ENCODE measurements at regions not wholly inside any gene's neighbourhood (a gene's known extent, or its start where the extent isn't known, plus 50 kb on each side); places are given as distances from the start of the nearest gene placed in this dataset.
"Not testable (repeated sequence)": the region's sequence is repeated elsewhere in the genome, so short reads cannot be mapped to it uniquely, and the experiment has no call there.

DNA sequence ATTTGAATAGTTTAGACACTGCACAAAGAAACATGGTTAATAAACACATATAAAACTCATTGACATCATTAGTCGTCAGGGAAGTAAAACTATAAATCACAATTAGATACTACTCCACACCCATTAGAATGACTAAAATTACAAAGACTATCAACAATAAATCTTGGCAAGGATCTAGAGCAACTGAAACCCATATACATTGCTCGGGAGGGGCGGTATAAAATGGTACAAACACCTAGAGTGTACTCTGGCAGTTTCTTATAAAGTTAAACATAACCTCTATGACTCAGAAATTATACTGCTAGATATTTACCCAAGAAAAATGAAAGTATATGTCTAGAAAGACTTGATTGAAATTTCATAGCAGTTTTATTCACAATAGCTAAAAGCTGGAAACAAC, 434.2 kb downstream of the RWDD3 start:
- DNase-seq (ENCODE audit: low read depth in 2 of 2) = no peak

DNA sequence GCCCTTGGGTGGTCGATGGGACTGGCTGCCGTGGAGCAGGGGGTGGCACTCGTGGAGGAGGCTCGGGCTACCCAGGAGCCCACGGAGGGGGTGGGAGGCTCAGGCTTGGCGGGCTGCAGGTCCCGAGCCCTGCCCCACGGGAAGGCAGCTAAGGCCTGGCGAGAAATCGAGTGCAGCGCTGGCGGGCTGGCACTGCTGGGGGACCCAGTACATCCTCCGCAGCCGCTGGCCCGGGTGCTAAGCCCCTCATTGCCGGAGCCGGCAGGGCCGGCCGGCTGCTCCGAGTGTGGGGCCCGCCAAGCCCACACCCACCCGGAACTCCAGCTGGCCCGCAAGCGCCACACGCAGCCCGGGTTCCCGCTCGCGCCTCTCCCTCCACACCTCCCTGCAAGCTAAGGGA, 435.6 kb downstream of the RWDD3 start:
- not testable (repeated sequence) for DNase-seq (ENCODE audit: low read depth in 2 of 2)

DNA sequence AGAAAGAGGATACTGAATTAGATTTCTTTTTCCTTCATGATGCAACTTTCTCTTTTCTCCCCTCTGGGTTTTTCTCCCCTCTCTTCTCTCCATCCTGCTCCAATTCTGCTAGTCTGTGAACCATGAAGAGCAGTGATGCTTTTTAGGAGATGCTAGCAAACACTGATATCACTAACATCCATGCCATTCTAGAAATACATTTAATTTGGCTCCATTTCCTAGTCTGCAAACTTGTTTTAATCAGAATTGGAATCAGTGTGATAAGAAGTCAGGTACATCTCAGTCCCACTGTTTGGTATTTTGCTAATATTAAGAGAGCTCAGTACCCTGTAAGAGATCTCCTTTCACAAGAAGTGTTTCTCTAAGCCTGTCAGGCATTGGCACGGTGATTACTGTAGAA, 437.1 kb downstream of the RWDD3 start:
- no peak for DNase-seq (ENCODE audit: low read depth in 2 of 2)

DNA sequence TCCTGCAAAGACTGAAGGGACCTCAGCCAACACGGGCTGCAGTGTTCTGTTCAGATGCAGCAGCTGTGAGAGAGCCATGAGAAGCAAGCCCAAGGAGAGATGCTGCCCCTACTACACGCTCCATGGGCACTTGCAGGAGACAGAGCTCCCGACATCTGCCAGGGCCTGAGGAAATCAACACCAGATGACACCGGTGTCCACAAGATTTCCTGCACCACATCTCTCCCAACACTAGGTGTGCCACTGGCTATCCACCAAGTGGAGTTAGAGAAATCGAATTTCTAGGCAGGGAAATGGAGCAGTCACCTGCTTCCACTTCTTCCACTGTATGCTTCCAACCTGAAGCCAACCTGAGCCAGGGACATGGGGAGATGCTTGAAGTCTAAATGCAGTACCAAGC, 445.3 kb downstream of the RWDD3 start:
- DNase-seq (ENCODE audit: low read depth in 2 of 2) = no peak

DNA sequence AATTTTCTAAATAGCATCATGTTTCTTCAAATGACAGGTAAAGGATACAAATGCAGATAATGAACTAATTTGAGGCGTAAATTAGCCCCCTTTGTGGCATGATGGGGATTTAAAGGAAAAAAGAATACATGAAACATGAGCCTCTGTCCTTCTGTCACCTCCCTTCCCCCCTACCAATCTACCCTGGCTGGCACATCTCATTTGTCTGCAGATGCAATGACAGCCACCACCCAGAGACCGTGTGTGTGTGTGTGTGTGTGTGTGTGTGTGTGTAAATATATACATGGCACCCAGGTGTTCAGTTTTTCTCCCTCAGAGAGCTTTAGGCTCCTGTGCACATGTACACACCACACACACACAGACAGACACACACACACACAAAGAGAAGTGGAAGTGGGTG, 451.1 kb downstream of the RWDD3 start:
- DNase-seq (ENCODE audit: low read depth in 2 of 2) = no peak

DNA sequence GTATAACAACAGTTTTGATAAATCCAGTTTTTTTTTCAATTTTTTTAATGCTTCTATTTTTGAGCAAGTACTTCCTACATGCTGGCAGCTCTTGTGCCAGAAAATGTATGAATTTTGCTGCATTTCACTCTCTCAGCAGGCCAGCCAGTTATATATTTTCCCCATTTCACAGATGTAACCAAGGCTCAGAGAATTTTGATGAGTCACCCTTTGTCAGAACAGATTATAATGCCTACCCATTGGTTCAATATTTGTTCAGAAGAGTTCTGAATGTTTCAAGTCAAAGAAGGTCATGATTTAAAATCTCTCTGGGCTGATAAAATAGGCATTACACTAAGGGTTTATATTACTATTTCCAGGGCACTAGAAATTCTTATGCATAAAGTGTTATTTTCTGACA, 452.2 kb downstream of the RWDD3 start:
- no peak for DNase-seq (ENCODE audit: low read depth in 2 of 2)

DNA sequence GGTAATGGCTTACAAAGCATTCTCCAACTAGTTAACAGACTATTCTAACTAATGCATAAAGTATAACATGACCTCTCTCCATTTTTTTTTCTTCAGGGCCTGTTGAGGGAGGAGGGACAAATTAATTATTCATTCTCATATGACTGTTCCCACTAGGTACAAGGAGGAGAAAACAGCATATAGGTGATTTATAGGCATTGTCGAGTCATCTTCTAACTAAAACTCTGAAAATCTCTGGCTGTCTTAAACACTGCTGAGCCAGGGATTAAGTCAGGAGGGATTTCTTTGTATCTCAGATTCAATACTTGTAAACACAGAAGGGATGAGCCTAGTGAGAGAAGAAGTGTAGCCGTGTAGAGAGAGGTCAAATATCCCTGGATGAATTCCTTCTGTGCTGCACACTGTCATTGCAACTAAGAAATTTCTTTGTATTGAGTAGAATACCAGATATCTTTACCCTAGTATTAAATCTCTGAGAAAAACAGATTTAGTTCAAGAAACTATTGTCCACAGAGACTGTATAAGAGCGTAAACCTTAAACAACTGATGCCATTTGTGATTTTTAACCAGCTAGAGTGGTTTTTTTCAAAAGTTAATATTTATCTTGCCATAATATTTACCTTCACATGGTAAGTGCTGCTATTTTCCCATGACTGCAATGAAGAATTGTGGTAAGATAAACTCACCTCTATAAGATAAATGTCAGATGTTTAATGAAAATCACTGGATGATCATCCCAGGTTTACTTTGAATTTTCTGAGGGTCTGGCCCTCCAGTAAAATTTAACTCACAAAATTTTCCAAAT, 465.3 kb downstream of the RWDD3 start:
- DNase-seq (ENCODE audit: low read depth in 2 of 2) = no peak

DNA sequence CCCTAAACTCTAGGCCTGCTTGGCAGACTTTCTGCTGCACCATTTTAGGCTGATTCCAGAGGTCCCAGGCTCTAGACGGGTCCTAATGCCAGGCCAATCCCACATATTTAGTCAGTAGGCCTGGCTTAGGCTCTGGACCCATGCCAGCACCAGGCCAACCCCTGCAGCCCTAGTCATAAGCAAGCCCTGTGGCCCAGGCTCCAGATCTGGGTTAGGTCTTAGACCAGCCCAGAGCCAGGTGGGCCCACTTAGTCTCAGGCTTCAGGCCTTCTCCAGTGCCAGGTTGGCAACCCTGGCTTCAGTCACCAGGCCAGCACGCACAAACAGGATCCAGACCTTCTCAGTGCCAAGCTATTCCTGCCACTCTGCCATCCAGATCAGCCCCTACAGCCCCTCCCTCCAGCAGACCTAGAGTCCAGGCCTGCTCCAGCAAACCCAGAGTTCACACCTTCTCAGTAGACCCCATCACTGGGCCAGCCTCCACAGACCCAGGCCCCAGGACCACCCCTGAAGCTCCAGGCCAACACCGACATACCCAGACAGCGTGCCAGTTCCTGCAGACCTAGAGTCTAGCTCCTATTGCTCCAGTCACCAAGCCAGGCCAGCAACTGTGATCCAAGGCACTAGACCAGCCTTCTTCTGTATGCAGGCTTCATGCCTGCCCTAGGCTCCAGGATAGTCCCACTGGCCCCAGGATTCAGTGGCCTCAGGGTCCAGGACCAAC, 467.6 kb downstream of the RWDD3 start:
- no peak for DNase-seq (ENCODE audit: low read depth in 2 of 2)

DNA sequence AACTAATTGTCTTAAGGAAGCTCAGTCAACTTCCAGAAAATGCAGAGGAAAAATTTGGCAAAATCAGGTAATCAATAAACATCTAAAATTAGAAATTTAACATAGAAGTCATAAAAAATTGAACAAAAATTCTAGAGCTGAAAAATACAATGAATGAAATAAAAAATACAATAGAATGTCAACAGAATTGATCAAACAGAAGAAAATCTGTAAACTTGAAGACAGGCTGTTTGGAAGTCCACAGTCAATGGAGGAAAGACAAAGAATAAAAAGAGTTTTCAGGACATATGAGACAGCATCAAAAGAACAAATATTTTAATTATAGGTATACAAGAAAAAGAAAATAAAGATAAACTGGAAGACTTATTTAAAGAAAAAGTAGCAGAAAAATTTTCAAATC, 469.0 kb downstream of the RWDD3 start:
- no peak for DNase-seq (ENCODE audit: low read depth in 2 of 2)

DNA sequence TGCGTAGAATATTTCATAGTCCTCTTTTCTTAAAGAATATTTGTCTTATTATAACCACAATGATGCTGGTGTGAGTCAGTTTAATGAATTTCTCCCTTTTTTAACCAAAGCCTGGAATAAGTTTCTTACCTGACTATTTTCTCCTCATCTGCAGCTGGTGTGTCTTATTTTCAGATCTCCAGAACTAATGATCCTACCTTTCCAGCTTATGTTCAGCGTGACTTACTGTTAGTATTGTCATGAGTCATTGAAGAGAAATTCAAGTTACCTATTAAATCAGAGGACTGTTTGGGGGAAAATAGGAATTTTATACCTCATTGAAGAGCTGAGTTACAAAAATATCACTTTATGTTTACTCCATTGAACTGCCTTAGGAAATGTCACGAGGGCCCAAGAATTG, 482.1 kb downstream of the RWDD3 start:
- no peak for DNase-seq (ENCODE audit: low read depth in 2 of 2)

DNA sequence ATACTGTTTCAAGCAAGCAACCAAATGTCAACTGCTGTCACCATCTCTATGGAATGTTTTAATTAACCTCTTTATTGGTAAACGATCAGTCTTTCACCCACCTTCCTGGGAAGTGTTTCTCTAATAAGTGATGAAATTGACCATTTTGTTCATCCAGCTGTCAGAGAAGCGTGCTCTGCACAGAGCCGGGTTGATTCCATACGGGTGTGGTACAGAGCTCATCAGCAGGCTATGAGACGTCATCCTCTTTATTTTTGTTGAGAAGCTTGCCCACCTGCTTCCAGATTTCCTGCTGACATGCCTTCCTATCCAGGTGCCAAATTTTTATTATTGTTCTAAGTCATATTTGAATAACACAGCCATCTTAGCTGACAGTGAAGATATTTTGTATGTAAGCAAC, 482.5 kb downstream of the RWDD3 start:
- no peak for DNase-seq (ENCODE audit: low read depth in 2 of 2)

DNA sequence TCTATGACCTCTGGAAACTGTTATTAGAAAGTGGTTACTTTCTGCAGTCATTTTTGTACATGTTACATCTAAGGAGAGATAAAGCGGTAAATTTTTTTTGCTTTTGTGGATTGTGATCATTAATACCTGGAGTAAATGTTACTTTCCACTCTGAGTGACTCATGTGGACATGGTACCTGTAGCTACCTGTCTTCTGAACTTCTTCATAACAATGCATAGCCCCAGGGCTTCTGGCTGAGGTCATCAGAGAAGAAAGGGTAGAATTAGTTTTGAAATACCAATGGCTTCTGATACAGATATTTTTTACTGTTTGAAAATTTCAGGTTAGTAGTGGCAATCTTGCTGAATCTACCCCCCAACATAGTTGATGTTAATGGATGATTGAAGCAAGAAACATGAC, 489.3 kb downstream of the RWDD3 start:
- DNase-seq (ENCODE audit: low read depth in 2 of 2) = no peak

DNA sequence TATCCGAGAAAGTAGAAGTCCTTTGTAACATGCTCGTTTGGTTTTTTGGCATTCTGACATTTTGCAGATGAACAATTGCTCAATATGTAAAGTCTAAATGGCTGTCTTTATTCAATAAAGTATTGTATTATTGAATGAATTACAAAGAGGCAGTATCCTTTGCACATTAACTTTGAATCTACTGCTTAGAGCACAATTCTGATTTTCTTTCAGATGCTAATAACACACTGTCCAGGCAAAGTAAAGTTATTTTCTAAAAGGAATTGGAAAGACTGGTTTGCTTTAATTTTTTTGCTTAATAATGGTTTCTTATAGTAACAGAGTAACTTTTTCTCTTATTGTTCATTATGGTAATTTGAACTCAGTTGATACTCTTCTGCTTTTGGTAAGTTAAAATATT, 494.8 kb downstream of the RWDD3 start:
- DNase-seq (ENCODE audit: low read depth in 2 of 2) = no peak

DNA sequence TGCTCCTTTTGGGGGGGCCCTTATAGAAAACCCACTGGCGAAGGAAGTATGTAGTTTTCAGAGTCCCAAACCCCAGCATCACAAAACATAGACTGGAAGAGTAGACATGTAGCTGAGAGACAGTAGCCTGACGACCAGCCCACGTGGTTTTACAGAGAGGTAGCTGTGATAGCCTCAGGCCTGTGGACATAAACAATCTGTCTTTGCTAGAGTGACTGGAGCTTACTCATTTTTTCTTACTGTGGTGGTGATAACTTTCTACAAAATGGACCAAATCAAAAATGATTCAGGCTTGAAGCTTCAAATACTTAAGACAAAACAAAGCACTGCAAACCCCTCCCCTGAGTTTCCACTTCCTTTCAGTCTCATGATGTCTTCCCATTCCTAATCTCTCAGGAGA, 497.0 kb downstream of the RWDD3 start:
- no peak for DNase-seq (ENCODE audit: low read depth in 2 of 2)

DNA sequence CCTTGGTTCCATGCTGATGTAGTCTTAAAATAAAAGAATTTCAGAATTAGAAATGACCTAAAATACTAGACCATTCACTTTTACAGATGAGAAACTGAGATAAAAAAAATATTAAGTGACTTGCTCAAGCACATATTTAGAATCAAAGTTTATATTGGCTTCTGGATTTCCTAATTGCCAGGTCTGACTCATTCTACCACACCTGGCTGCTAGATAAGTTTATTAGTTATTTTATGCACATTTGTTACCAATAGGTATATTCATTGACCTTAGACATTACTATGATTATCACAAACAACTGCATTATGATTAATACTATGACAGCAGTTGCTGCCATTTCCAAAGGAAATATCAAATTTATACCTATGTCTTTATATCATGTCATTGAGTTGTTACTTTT, 497.5 kb downstream of the RWDD3 start:
- DNase-seq (ENCODE audit: low read depth in 2 of 2) = no peak

DNA sequence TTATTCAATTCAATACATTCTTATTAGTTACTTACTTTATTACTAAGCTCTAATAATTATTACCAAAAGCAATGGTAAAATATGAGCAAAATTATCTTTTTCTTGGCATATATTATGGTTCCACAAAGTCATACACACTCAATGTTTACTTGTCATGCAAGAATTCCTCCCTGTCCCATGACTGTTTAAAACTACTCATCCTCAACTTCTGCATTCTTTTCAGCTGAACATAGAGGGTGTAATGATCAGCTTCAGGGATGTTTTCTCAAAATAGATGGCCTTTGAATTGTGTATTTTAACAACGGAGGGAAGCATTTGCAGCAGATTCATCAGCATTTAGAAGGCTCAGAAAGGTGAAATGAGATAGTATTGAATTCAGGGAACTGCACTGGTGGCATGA, 499.0 kb downstream of the RWDD3 start:
- no peak for DNase-seq (ENCODE audit: low read depth in 2 of 2)

DNA sequence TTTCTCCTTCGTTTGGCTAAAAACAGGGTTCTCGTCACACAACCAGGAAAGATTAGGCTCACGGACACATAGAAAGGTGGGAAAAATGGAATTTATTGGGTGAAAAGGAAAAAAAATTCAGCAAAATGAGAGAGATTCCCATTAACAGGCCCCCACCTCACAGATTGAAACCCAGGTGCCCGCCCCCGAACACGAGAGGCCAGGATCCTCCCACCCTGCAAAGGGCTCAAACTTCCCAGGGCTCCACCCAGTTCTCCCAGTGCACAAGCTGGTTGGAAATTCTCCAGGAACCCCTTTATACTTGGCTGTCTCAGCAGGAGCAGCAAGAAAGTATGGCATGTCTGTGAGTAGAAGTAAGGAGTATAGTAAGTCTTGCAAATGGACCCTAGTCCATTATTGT, 499.7 kb downstream of the RWDD3 start:
- no peak for DNase-seq (ENCODE audit: low read depth in 2 of 2)

DNA sequence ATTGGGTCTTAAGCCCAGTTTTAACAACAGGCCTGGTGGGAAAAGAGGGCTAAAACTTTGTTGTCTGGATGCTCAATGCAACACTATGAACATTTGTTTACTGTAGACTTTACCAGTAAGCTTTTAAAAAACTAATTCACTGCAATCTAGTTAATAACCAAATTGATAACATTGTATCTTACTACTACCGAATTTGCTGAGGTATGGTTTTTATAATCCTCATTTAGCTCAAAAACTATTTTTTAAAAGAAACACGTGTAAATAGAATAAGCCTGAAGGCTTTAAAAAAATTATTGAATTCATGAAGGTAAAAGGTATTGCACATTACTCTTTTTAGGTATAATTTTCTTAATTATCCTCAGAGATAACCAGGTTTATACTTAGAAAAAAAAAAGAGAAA, 500.6 kb downstream of the RWDD3 start:
- DNase-seq (ENCODE audit: low read depth in 2 of 2) = no peak

DNA sequence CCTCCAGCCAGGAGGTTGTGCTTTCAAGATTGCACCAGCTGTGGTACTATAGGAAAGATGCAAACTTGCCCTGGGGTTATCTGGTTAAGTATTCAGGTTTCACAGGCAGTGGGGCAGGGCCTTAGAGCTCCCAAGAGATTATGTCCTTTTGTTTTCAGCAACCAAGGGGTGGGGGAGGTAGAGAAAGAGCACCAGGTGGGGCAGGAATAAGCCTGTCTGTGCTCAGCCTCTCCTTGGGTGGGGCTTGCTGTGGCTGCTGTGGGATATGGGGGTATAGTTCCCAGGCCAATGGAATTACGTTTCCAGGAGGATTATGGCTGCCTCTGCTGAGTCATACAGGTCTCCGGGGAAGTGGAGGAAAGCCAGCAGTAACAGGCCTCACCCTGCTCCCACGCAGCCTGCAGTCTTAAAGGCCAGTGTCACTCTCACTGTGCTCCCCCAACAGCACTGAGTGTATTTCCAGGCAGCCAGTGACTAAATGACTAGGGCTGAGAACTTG, 508.6 kb downstream of the RWDD3 start:
- DNase-seq (ENCODE audit: low read depth in 2 of 2) = no peak

DNA sequence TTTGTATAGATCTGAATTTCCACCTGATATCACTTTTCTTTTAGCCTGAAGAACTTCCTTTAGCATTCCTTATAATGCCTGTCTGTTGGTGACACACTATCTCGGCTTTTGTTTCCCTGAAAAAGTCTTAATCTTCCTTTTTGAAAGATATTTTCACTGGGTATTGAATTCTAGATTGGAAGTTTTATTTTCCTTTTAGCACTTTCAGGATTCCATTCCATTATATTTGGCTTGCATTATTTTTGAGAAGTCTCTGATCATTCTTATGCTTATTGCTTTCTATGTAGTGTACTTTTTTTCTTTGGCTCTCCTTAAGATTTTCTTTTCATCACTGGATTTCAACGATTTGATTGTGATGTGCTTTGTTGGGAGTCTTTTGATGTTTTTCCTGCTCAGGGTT, 510.7 kb downstream of the RWDD3 start:
- no peak for DNase-seq (ENCODE audit: low read depth in 2 of 2)

DNA sequence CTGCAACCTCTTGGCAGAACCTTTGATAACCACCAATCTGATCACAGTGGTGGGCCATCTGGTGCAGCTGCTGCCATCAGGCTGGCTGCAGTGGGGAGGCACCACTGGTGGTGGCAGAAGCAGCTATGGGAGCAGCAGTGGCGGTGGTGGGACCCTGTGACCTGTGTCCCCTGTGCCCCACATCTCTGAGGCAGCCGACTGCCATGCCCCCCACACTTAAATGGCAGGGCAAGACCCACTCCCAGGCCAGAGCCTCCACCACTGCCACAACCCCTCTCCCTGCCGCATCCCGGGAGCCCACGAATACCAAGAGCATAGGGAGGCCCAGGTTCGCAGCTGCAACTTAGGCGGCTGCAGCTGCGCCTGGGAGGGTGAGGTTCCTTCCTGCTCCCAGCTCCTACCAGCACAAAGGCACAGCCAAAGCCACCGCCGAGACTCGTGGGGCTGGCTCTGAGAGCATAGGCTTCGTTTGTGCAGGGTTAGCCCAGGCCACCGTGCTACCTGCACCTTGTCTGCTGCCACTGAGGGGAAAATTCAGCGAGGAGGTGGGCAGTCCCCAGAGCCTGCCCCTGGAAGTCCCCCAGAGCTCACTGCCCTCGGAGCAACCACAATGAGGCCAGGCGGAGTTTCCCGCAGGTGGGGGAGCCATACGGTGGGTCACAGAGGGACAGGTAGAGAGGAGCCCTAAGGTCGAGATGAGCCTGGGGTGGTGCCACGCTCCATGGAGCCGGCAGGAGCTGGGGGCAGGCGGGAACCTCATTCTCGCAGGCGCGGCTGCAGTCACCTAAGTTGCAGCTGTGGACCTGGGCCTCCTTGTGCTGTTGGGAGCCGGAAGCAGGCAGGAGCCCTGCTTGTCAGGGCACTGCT, 518.7 kb downstream of the RWDD3 start:
- DNase-seq (ENCODE audit: low read depth in 2 of 2) = no peak

DNA sequence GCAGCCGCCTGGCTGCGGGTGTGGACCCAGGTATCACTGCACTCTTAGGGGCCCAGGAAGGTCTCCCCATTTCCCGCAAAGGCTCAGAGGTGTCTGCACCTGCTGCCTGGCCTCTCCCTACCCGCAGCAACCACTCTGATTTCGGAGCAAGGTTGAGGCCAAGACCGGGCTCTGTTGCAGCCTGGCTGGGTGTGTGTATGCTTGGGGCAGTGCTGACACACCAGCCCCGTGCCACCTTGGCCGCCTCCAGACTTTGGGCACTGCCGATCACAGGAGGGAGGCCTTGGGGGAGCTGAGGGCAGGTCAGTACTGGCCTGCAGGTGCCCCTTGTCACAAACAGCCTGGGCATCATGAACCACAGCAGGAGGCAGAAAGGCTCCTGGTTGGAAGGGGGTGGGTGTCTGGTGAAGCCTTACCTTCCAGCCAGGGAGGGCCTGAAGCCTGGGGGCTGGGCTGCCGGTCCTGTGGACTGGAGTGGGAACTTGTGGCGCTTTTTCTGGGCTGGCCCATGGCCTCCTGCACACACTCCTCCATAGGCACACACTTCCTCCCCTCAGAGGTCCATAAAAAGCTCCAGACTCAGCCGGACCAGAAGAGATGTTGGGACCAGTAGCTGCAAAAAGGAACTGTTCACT, 519.5 kb downstream of the RWDD3 start:
- no peak for DNase-seq (ENCODE audit: low read depth in 2 of 2)

All from stimulated activated CD4-positive, alpha-beta T cell treated with anti-CD3 and anti-CD28 coated beads, Interleukin-12 subunit alpha, Interleukin-12 subunit beta, amount 100 ng/mL, for 24 hours (primary cell).